Fibroblast of lung (primary cell): ENCODE measurements at regions not wholly inside any gene's neighbourhood (a gene's known extent, or its start where the extent isn't known, plus 50 kb on each side); places are given as distances from the start of the nearest gene placed in this dataset.
"Not testable (repeated sequence)": the region's sequence is repeated elsewhere in the genome, so short reads cannot be mapped to it uniquely, and the experiment has no call there.

Source experiments
- DNase-seq, 2 donors: peaks; one replicate each; pipeline versions ENCODE4 v3.0.0 to v3.0.0-alpha.2; 2010; ENCODE audit warnings: low read depth in 2 of 2
- H2AFZ ChIP-seq: 2 replicates; pipeline ENCODE4 v1.5.1; 2012; ENCODE audit warnings: low read length, control low read depth, inconsistent platforms
- H3K27ac ChIP-seq: 2 replicates; pipeline ENCODE4 v1.5.1; 2011; ENCODE audit warnings: low read length, control low read depth; ENCODE audit not compliant: insufficient read depth
- H3K27me3 ChIP-seq: 2 replicates; pipeline ENCODE4 v1.5.1; 2011; ENCODE audit warnings: mild to moderate bottlenecking, low read length; ENCODE audit not compliant: control insufficient read depth, insufficient read depth
- H3K36me3 ChIP-seq: 2 replicates; pipeline ENCODE4 v1.5.1; 2011; ENCODE audit warnings: low read length; ENCODE audit not compliant: control insufficient read depth, insufficient read depth
- H3K4me1 ChIP-seq: 2 replicates; pipeline ENCODE4 v1.5.1; 2011; ENCODE audit warnings: low read length; ENCODE audit not compliant: control insufficient read depth, insufficient read depth; ENCODE audit errors: extremely low read depth
- H3K4me2 ChIP-seq: 2 replicates; pipeline ENCODE4 v1.5.1; 2011; ENCODE audit warnings: low read length, control low read depth; ENCODE audit not compliant: insufficient read depth; ENCODE audit errors: extremely low read depth
- H3K4me3 ChIP-seq, 4 experiments: fragments of 200-600 bp in 1 of 4; sonication (generic) in 1 of 4; replicated peaks in 1 of 4; 2 replicates each; pipeline ENCODE4 v1.5.1; 2011 to 2016; ENCODE audit warnings: low read length in 4 of 4, low read depth in 3 of 4, mild to moderate bottlenecking in 3 of 4, control low read depth in 2 of 4, inconsistent platforms in 1 of 4, mixed read lengths in 1 of 4; ENCODE audit not compliant: insufficient read depth in 1 of 4; ENCODE audit errors: control extremely low read depth in 1 of 4
- H3K79me2 ChIP-seq: 2 replicates; pipeline ENCODE4 v1.5.1; 2012; ENCODE audit warnings: mild to moderate bottlenecking, low read length, inconsistent platforms; ENCODE audit not compliant: control insufficient read depth, insufficient read depth
- H3K9ac ChIP-seq: 2 replicates; pipeline ENCODE4 v1.5.1; 2011; ENCODE audit warnings: mild to moderate bottlenecking, low read length, control low read depth; ENCODE audit not compliant: insufficient read depth
- H3K9me3 ChIP-seq: 2 replicates; pipeline ENCODE4 v1.5.1; 2012; ENCODE audit warnings: low read depth, low read length; ENCODE audit not compliant: control insufficient read depth, insufficient read depth
- H4K20me1 ChIP-seq: 2 replicates; pipeline ENCODE4 v1.5.1; 2011; ENCODE audit warnings: low read length; ENCODE audit not compliant: control insufficient read depth, insufficient read depth; ENCODE audit errors: extremely low read depth
- EZH2 ChIP-seq: IDR thresholded peaks from 2 replicates; pipeline ENCODE4 v1.5.1; 2012; ENCODE audit warnings: low read length, control low read depth, mild to moderate bottlenecking; ENCODE audit errors: missing control alignments
- TF ChIP-seq, protein P1 (sequence below), 2 donors: IDR thresholded peaks in 1 of 2; conservative IDR thresholded peaks in 1 of 2; 1 replicate in 1 of 2; 2 replicates in 1 of 2; pipeline ENCODE4 v1.5.1; 2011 to 2012; ENCODE audit warnings: low read length in 2 of 2, control low read depth in 1 of 2, inconsistent platforms in 1 of 2, low read depth in 1 of 2, mild to moderate bottlenecking in 1 of 2

DNA sequence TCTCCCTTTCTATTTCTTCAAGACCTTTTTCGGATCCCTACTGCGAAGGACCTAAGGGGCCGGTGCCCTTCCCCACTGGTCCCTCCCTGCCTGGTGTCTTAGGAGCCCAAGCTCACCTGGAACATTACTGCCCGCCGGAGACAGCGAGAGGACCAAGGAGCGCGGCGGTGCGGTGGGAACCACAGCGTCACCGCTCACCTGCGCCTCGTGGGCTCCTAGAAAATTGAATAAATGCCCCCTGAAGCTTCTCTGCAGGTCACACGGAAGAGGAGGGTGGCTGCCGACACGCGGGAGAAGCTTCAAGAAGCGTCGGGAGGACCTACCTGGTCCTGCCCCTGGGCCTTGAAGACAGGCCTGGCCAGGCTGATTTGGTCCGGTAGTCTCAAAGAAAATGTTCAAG, 65.2 kb downstream of the PPIAL4A start:
- no peaks in the 10 kb centered on the region for H3K36me3 ChIP-seq
- H3K79me2 ChIP-seq: no peaks in the 10 kb centered on the region
- no peak for DNase-seq
- H3K9me3 ChIP-seq: no peaks in the 10 kb centered on the region
- H3K4me2 ChIP-seq: no peak overlapping the region
- H3K9ac ChIP-seq: no peak overlapping the region
- H3K27ac ChIP-seq: no peak overlapping the region
- TF ChIP-seq, protein P1, sequence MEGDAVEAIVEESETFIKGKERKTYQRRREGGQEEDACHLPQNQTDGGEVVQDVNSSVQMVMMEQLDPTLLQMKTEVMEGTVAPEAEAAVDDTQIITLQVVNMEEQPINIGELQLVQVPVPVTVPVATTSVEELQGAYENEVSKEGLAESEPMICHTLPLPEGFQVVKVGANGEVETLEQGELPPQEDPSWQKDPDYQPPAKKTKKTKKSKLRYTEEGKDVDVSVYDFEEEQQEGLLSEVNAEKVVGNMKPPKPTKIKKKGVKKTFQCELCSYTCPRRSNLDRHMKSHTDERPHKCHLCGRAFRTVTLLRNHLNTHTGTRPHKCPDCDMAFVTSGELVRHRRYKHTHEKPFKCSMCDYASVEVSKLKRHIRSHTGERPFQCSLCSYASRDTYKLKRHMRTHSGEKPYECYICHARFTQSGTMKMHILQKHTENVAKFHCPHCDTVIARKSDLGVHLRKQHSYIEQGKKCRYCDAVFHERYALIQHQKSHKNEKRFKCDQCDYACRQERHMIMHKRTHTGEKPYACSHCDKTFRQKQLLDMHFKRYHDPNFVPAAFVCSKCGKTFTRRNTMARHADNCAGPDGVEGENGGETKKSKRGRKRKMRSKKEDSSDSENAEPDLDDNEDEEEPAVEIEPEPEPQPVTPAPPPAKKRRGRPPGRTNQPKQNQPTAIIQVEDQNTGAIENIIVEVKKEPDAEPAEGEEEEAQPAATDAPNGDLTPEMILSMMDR (conservative IDR thresholded peaks at IDR 0.05 in 1 of 2, IDR thresholded peaks at IDR 0.05 in 1 of 2; ENCODE audit: low read depth in 1 of 2, low read length in 2 of 2): no peak
- TF ChIP-seq EZH2: no peak
- H4K20me1 ChIP-seq: no peaks in the 10 kb centered on the region
- H3K27me3 ChIP-seq: no peaks in the 10 kb centered on the region
- no peak overlapping the region for H2AFZ ChIP-seq
- no peaks in the 10 kb centered on the region for H3K4me1 ChIP-seq
- H3K4me3 ChIP-seq: no peak overlapping the region

DNA sequence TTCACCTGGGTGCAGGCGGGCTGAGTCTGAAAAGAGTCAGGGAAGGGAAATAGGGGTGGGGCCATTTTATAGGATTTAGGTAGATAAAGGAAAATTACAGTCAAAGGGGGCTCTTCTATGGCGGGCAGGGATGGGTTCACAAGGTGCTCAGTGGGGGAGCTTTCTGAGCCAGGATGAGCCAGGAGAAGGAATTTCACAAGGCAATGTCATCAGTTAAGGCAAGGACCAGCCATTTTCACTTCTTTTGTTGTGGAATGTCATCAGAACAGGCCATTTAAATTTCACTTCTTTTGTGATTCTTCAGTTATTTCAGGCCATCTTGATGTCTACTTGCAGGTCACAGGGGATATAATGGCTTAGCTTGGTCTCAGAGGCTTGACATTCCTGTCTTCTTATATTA, 66.4 kb downstream of the PPIAL4A start:
- H3K4me2 ChIP-seq, H3K9ac ChIP-seq, H3K9me3 ChIP-seq, H3K36me3 ChIP-seq, H3K4me3 ChIP-seq, H3K79me2 ChIP-seq, H3K4me1 ChIP-seq, H3K27ac ChIP-seq, DNase-seq, H2AFZ ChIP-seq, H4K20me1 ChIP-seq, H3K27me3 ChIP-seq: not testable (repeated sequence)

DNA sequence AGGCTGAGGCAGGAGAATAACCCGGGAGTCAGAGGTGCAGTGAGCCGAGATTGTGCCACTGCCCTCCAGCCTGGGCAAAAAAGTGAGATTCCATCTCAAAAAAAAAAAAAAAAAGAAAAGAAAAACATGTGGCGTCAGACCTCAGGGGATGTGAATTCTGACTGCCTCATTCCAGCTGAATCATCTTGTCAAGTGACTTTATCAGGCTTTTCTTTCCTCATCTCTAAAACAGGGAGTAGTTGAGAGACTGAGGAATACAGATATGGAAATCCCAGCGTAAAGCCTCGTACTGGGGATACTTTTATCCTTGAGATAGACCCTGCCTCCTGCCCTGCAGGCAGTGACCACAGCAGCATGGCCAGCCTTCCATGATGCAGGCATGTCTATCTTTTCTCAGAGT, 76.4 kb downstream of the PPIAL4A start:
- not testable (repeated sequence) for H3K9me3 ChIP-seq, H3K9ac ChIP-seq, H3K79me2 ChIP-seq, H3K4me3 ChIP-seq, DNase-seq, H3K4me2 ChIP-seq, H2AFZ ChIP-seq, H3K4me1 ChIP-seq, H3K36me3 ChIP-seq, H3K27me3 ChIP-seq, H4K20me1 ChIP-seq, H3K27ac ChIP-seq

- H4K20me1 ChIP-seq, H3K79me2 ChIP-seq, H2AFZ ChIP-seq, H3K4me1 ChIP-seq, H3K36me3 ChIP-seq, H3K27ac ChIP-seq, H3K9ac ChIP-seq, H3K4me3 ChIP-seq, H3K27me3 ChIP-seq, H3K4me2 ChIP-seq, H3K9me3 ChIP-seq: not testable (repeated sequence)
- peak; percentile 35 to 48 for DNase-seq
Observed at GRCh38 chr1:120972863-120973262, 83.3 kb downstream of the PPIAL4A start.

- H3K27me3 ChIP-seq: not testable (repeated sequence)
Observed at GRCh38 chr1:120973836-120974235, 84.3 kb downstream of the PPIAL4A start.

GRCh38 chr1:120977279-120977678, 87.7 kb downstream of the PPIAL4A start:
- H3K9me3 ChIP-seq, H3K79me2 ChIP-seq, H3K4me3 ChIP-seq, H4K20me1 ChIP-seq, H3K4me1 ChIP-seq, H3K27ac ChIP-seq, H3K9ac ChIP-seq, H3K4me2 ChIP-seq, DNase-seq, H3K27me3 ChIP-seq, H2AFZ ChIP-seq, H3K36me3 ChIP-seq: not testable (repeated sequence)

More at GRCh38 chr1:120973836-120974235, 84.3 kb downstream of the PPIAL4A start:
- not testable (repeated sequence) for H3K4me1 ChIP-seq, H3K9ac ChIP-seq, H4K20me1 ChIP-seq, H3K27ac ChIP-seq, H3K79me2 ChIP-seq, H3K4me2 ChIP-seq, H3K4me3 ChIP-seq, H3K36me3 ChIP-seq, DNase-seq, H3K9me3 ChIP-seq, H2AFZ ChIP-seq
